Ovary (tissue), 3 donors: ENCODE measurements at regions not wholly inside any gene's neighbourhood (a gene's known extent, or its start where the extent isn't known, plus 50 kb on each side); places are given as distances from the start of the nearest gene placed in this dataset.

Source experiments
- EP300 ChIP-seq: sonication (generic); formaldehyde crosslinking; IDR thresholded peaks from one replicate; pipeline ENCODE4 v1.6.1; 2017; ENCODE audit warnings: antibody characterized with exemption
- POLR2A ChIP-seq: fragments of 450-650 bp; IDR thresholded peaks from one replicate; pipeline ENCODE4 v1.6.1; 2017; ENCODE audit warnings: antibody characterized with exemption, mild to moderate bottlenecking, moderate library complexity
- TF ChIP-seq, protein P1 (sequence below), 3 donors: fragments of 450-650 bp in 2 of 3; fragments of 200-600 bp in 1 of 3; IDR thresholded peaks; one replicate each; pipeline versions ENCODE4 v1.5.1 to v1.8.0; 2016 to 2022; ENCODE audit warnings: antibody characterized with exemption in 3 of 3, mild to moderate bottlenecking in 1 of 3
- donor health status: DM: no; HTN: no; CAD: no.

DNA sequence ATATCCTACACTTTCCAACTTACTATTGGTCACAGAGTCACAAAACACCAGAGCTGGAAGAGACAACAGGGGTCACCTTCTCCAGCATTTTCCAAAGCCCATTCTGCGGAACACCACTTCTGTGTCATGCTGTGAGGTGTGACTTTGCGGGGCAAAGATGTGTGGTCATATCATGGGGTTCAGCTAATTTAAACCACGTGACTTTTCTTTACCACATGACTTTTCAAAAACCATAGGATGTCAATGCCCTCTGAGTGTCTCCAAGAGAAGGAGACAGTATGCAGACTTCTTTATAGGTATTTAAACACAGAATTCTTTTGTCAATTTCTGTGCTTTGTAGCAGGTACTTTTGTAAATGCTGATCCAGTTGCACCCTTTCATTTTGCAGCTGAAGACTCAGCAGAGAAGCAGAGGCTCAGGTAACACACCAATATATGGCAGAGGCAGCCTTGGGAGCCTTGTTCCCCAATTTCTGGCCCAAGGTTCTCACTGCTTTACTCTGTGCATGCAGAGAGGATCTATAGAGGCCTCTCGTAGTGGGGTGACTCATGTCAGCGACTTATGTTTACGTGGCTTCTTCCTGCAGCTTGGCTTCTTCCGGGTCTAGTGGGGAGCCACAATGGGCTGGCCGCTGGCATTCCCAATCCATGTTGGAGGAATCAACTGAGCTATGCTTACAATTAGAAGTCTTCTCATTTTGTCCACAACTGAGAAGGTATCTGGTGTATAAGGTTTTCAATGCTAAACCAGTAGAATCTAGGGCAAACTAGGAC lies 104.0 kb upstream of the RHOBTB1 start:
- TF ChIP-seq, protein P1, sequence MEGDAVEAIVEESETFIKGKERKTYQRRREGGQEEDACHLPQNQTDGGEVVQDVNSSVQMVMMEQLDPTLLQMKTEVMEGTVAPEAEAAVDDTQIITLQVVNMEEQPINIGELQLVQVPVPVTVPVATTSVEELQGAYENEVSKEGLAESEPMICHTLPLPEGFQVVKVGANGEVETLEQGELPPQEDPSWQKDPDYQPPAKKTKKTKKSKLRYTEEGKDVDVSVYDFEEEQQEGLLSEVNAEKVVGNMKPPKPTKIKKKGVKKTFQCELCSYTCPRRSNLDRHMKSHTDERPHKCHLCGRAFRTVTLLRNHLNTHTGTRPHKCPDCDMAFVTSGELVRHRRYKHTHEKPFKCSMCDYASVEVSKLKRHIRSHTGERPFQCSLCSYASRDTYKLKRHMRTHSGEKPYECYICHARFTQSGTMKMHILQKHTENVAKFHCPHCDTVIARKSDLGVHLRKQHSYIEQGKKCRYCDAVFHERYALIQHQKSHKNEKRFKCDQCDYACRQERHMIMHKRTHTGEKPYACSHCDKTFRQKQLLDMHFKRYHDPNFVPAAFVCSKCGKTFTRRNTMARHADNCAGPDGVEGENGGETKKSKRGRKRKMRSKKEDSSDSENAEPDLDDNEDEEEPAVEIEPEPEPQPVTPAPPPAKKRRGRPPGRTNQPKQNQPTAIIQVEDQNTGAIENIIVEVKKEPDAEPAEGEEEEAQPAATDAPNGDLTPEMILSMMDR (IDR thresholded peaks at IDR 0.05): no peak
- no peak for TF ChIP-seq POLR2A
- no peak for TF ChIP-seq EP300
